ENCODE measurements at regions not wholly inside any gene's neighbourhood (a gene's known extent, or its start where the extent isn't known, plus 50 kb on each side); places are given as distances from the start of the nearest gene placed in this dataset.

DNA sequence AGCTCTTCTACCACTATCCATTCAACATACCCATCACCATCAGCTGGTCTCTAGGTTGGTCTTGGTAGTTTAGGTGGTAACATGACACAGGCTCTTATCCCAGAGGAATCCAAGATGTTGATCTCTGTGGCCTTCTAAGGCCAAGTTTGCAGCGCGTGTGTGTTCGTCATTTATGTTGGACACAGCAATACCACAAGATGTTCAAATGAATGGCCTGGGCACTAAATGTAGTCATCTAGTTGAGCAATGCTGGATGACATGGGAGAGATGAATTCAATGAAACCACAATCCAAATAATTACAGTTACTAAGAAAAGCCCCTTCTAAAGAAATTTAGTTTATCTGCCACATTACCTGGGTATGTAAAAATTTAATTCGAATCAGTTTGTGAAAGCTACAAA, 292.4 kb downstream of the MRPS30 start:
- no peak overlapping the region for H3K27ac ChIP-seq (ENCODE audit: low read depth, low read length)
- H3K4me3 ChIP-seq (ENCODE audit: insufficient read depth, low read length), result no peak overlapping the region
- TF ChIP-seq CTCF (IDR thresholded peaks at IDR 0.05; ENCODE audit: extremely low read depth, low read depth, low read length), result no peak
- H4K20me1 ChIP-seq (ENCODE audit: insufficient read depth, low read length), result no peaks in the 10 kb centered on the region
- no peaks in the 10 kb centered on the region for H3K79me2 ChIP-seq (ENCODE audit: insufficient read depth, low read length)
- no peak overlapping the region for H2AFZ ChIP-seq (ENCODE audit: low read length)
- no peaks in the 10 kb centered on the region for H3K27me3 ChIP-seq (ENCODE audit: insufficient read depth, low read length)
- no peak for DNase-seq (ENCODE audit: insufficient read length, low spot score, missing footprints)
- no peak overlapping the region for H3K4me2 ChIP-seq (ENCODE audit: insufficient read depth, low read length)
- no peaks in the 10 kb centered on the region for H3K9me3 ChIP-seq (ENCODE audit: low read depth, low read length)
- H3K36me3 ChIP-seq (ENCODE audit: insufficient read depth, low read length), result no peaks in the 10 kb centered on the region
- H3K4me1 ChIP-seq (ENCODE audit: insufficient read depth, low read length), result no peaks in the 10 kb centered on the region

DNA sequence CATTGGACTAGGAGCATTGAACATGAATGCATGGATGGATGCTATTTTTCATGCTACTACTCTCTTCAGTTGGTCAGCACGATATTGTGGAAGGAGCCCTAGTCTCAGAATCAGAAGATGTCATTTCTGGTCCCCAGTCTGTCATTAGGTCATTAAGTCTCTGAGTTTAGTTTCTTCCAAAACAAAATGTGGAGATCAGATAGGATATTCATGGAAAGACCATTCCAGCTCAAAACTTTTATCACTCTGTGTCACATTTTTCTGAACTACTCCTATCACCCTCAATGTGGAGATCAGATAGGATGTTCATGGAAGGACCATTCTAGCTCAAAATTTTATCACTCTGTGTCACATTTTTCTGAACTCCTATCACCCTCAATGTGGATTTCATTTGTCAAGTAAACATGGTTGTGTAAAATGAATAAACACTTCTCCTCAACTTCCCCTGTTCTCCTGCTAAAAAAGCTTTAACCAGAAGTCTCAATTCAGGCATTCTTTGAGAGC, 296.8 kb downstream of the MRPS30 start:
- Histone ChIP-seq H3K36me3 (ENCODE audit: insufficient read depth, low read length) (no peaks in the 10 kb centered on the region), H3K4me2 (ENCODE audit: insufficient read depth, low read length) (no peak overlapping the region), H3K27me3 (ENCODE audit: insufficient read depth, low read length) (no peaks in the 10 kb centered on the region), H3K9me3 (ENCODE audit: low read depth, low read length) (peaks cover 7% of the 10 kb centered on the region), H3K4me3 (ENCODE audit: insufficient read depth, low read length) (no peak overlapping the region), H2AFZ (ENCODE audit: low read length) (no peak overlapping the region), H3K4me1 (ENCODE audit: insufficient read depth, low read length) (no peaks in the 10 kb centered on the region), H3K79me2 (ENCODE audit: insufficient read depth, low read length) (no peaks in the 10 kb centered on the region), H4K20me1 (ENCODE audit: insufficient read depth, low read length) (no peaks in the 10 kb centered on the region), H3K27ac (ENCODE audit: low read depth, low read length) (no peak overlapping the region)
- TF ChIP-seq CTCF (IDR thresholded peaks at IDR 0.05; ENCODE audit: extremely low read depth, low read depth, low read length), result no peak
- no peak for DNase-seq (ENCODE audit: insufficient read length, low spot score, missing footprints)

DNA sequence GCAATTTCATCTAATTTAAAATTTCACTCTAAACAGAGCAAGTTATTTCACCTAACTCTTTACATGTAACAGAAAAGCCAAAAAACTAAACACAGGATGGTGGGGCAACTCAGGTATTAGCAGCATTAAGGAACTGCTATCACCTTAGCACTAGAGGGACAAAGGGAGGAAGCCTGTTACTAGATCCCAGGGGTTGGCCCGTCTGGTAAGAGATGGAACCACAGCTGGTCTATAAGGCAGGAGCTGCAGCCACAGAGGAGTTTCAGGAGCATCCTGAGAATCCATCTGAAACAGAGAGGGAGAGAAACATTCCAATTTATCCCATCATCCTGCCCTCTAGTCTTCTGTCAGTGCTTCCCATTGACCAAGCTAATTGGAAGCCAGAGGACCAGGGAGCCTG, 300.3 kb downstream of the MRPS30 start:
- no peaks in the 10 kb centered on the region for H3K79me2 ChIP-seq (ENCODE audit: insufficient read depth, low read length)
- no peaks in the 10 kb centered on the region for H4K20me1 ChIP-seq (ENCODE audit: insufficient read depth, low read length)
- H3K27ac ChIP-seq (ENCODE audit: low read depth, low read length), result no peak overlapping the region
- no peak for TF ChIP-seq CTCF (IDR thresholded peaks at IDR 0.05; ENCODE audit: extremely low read depth, low read depth, low read length)
- no peaks in the 10 kb centered on the region for H3K4me1 ChIP-seq (ENCODE audit: insufficient read depth, low read length)
- DNase-seq (ENCODE audit: insufficient read length, low spot score, missing footprints), result no peak
- H3K36me3 ChIP-seq (ENCODE audit: insufficient read depth, low read length), result no peaks in the 10 kb centered on the region
- no peak overlapping the region for H3K4me2 ChIP-seq (ENCODE audit: insufficient read depth, low read length)
- no peaks in the 10 kb centered on the region for H3K27me3 ChIP-seq (ENCODE audit: insufficient read depth, low read length)
- peaks cover 7% of the 10 kb centered on the region for H3K9me3 ChIP-seq (ENCODE audit: low read depth, low read length)
- no peak overlapping the region for H3K4me3 ChIP-seq (ENCODE audit: insufficient read depth, low read length)
- H2AFZ ChIP-seq (ENCODE audit: low read length), result no peak overlapping the region

GRCh38 chr5:45109636-45110035, 300.9 kb downstream of the MRPS30 start:
- DNase-seq (ENCODE audit: insufficient read length, low spot score, missing footprints), result no peak

More at GRCh38 chr5:45109636-45110035, 300.9 kb downstream of the MRPS30 start:
- H3K36me3 ChIP-seq (ENCODE audit: insufficient read depth, low read length), result no peaks in the 10 kb centered on the region
- peaks cover 7% of the 10 kb centered on the region for H3K9me3 ChIP-seq (ENCODE audit: low read depth, low read length)
- no peak overlapping the region for H3K27ac ChIP-seq (ENCODE audit: low read depth, low read length)
- H4K20me1 ChIP-seq (ENCODE audit: insufficient read depth, low read length), result no peaks in the 10 kb centered on the region
- no peaks in the 10 kb centered on the region for H3K79me2 ChIP-seq (ENCODE audit: insufficient read depth, low read length)
- no peak overlapping the region for H3K4me2 ChIP-seq (ENCODE audit: insufficient read depth, low read length)
- no peak for TF ChIP-seq CTCF (IDR thresholded peaks at IDR 0.05; ENCODE audit: extremely low read depth, low read depth, low read length)
- no peak overlapping the region for H3K4me3 ChIP-seq (ENCODE audit: insufficient read depth, low read length)
- no peak overlapping the region for H2AFZ ChIP-seq (ENCODE audit: low read length)
- no peaks in the 10 kb centered on the region for H3K4me1 ChIP-seq (ENCODE audit: insufficient read depth, low read length)
- H3K27me3 ChIP-seq (ENCODE audit: insufficient read depth, low read length), result no peaks in the 10 kb centered on the region
